NCI-H187 (cell line): ENCODE measurements at regions not wholly inside any gene's neighbourhood (a gene's known extent, or its start where the extent isn't known, plus 50 kb on each side); places are given as distances from the start of the nearest gene placed in this dataset.

Experiments
- DNase-seq, 2 experiments: peaks; one replicate each; lab custom pipeline; 2025; lab: John Stamatoyannopoulos, UW

DNA sequence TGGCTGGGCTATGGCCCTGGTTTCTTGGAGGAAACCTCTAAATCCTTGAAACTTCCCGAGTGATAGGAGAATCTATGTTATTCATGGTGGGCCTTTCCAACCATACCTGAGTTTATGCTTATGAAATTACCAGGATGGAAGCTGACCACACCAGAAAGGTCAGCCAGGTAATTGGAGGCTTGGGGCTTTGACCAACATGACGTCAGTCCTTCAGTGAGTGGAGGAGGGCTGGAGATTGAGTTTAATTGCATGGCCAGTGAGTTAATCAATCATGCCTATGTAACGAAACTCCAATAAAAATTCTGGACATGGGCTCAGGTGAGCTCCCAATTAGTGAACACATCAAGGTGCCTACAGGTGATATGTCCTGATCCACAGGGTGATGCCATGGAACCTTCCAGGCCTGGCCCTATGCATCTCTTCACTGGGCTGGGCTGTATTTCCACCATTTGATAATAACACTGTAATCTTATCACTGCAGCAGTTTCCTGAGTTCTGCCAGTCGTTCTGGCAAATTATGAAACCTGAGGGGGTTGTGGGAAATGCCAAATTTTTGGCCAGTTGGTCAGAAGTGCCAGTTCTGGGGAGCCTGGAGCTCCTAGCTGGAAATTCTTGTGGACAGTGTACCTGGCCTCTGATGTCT lies 106.5 kb downstream of the CDH26 start:
- no peak for DNase-seq

DNA sequence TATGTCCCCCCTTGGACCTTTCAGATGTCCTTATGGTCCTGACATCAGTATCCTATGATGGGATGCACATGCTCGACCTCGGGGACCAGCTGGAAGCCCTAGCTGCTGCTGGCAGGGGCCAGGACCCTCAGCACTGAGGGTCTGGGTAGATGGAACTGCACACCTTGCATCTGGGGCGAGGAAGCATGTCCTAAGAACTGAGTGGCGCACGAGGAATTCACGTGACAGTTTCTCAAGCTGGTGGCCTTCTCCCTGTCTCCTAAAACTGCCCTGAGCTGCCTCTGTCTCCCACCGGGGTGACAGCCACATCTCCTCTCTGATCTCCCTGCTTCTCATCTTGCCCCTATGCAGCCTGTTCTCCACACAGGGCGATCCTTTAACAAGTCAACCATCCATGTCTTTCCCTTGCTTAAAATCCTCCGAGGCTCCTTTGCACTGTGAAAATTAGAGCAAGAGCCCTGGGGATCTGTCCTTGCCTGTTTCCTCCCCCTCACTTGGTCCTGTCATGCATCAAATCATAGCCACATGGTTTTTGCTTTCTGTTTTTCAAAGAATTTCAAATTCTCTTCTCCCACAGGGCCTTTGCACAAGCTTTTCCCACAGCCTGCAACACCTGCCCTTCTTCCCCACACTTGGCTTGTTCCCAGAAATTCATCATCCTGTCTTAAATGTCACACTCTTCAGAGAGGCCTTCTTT lies 107.7 kb downstream of the CDH26 start:
- DNase-seq = no peak

DNA sequence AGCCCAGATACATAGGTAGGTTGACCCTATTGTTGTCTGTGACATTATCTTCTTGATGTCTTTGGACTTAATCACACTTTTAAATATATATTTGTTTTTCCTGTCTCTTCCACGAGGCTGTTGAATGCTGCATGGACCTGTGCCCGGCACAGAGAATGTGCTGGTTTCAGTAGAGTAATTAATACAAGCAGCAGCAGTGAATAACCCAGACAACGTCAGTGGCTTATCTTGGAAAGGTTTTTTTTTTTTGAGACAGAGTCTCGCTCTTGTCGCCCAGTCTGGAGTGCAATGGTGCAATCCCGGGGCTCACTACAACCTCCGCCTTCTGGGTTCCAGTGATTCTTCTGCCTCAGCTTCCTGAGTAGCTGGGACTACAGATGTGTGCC lies 108.2 kb downstream of the CDH26 start:
- no peak for DNase-seq

DNA sequence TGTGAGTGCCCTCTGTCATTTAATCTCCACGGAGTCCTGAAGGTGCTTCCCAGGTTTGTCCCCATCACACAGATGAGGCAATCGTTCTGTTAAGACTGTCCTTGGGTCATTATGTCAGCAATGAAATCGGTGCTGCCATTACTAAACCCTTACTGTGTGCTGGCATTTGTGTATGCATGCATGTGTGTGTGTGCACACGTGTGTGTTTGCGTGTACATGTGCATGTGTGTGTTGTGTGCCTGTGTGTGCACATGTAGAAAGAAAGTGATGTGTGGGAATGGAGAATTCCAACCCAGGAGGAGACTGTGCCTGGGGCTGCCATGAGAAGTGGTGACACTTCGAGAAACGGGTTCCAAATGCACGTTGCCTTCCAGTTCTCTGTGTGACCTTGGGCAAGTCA lies 110.3 kb downstream of the CDH26 start:
- no peak for DNase-seq

DNA sequence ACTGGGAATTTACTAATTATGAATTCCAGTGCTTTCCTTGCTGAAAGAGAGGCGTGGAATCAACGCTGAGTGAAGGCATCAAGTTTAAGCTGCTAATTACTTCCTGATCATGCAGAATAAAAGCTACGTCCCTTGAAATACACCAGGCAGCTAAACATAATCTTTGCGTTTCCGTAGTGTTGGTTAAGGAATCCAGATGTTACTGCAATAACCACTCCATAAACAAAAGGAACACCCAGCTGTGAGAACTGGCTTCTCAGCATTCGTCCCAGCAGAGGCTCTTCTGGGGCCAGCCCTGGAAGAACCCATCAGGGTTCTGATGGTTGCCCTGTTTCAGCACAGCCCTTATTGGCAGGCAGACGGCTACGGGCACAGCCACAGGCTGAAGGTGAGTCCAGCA lies 111.4 kb downstream of the CDH26 start:
- no peak for DNase-seq

DNA sequence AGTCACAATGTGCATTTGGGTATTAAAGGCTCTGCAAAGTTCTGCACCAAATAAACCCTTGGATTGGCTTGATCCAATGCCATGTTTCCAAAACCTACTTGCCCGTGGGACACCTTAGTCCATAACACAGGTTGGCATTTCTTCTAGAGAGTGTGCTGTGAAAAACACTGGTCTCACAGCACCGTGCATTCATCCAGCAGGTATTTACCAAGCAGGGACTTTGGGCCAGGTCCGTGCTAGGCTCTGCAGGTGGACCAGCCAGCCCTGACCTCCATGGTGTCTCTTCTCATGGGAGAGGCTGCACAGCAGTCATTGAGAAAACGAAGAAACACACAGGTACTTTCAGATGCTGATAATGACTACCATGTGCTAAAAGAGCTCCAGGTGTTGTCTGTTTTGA lies 112.6 kb downstream of the CDH26 start:
- DNase-seq = no peak

DNA sequence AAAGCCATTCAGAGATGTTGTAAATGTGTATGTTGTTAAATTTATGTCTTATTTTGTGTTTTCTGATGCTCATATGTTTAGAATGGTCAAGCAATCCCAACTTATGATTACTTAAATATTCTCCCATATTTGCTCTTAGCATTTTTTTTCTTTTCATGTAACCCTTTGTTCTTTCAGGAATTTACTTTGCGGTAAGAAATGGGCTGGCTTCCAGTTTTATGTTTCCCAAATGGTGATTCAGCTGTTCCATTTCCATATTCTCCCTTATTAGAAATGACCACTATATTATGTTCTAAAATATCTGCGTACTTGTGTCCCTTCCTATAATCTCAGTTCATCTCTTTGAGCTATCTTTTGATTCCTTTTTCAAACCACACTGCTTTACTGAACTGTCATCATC lies 113.7 kb downstream of the CDH26 start:
- DNase-seq = no peak

DNA sequence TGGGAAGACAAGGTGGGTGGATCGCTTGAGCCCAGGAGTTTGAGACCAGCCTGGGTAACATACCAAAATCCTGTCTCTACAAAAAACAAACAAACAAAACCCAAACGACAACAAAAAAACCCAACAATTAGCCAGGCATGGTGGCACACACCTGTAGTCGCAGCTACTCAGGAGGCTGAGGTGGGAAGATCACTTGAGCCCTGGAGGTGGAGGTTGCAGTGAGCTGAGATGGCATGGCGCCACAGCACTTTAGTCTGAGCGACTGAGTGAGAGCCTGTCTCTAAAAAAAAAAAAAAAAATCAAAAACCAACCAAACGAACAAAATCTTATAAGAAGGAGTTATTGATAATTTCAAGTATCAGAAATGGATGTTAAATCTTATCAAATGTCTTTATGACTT lies 114.9 kb downstream of the CDH26 start:
- no peak for DNase-seq

DNA sequence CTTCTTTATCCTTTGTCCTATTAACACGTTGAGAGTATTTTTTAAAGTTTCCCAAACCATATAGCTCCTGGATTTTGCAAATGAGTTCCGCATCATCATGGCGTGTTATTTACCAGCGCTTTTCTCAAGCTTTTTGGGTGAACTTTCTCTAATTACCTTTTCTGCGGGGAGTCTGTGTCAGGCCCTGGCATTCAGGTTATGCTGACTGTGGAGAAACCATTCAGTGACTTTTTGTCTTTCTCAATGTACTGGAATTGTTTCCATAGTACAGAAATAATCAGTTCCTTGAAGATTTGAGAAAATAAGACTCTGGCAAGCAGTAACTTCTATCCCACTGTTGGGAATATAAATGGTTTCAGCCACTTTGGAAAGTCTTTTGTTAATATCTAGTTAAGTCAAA lies 115.3 kb downstream of the CDH26 start:
- no peak for DNase-seq

DNA sequence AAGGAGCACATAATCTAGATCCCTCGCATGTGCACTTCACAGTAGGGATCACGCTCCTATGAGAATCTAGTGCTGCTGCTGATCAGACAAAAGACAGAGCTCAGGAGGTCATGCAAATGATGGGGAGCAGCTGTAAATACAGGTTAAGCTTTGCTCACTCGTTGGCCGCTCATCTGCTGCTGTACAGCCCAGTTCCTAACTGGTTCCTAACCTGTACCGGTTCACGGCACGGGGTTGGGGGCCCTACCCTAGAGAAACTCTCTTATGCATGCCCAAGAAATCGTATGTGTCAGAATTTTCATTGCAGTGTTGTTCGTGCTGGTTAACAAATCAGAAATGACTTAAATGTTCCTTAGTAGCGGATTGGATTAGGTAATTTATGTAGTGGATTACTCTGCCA lies 116.1 kb downstream of the CDH26 start:
- DNase-seq = no peak

DNA sequence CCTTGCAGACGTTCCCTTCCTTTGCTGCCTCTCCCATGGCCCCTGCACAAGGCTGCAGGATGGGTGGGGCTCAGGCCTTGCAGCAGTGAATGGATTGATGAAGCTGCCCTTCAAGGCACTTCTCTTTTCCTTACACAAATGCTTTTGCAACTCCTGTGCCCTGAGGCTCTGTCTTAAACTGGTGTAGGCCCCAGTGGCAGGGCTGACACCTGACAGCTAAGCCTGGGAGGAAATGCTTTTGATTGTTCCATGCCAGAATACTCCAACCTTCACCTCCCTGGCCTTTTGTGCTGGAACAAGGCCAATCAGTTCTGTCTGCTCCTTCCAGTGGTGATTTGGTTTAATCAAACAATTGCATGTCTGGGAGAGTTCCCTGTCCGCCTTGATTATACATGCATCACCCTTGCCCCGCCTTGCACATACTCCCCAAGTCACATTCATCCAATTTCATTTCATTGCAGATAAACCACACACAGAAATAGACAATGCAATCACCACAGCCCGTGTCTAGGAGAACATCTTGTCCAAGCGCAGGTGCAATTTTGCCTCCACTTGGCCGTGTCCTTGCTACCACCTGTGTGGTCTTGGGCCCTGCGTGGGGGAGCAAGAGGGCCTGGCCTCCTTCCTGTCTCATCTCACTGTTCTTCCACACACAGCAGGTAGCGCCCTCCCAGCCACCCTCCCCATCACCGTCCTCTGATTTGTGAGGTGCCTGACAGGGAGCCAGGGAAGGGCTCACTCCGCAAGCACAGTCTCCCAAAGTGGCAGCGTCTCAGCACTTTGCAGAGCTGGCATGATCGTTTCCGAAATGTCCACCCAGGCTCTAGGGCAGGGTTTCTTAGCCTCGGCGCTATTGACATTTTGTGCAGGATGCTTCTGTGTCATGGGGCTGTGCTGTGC lies 120.4 kb downstream of the CDH26 start:
- DNase-seq = no peak

DNA sequence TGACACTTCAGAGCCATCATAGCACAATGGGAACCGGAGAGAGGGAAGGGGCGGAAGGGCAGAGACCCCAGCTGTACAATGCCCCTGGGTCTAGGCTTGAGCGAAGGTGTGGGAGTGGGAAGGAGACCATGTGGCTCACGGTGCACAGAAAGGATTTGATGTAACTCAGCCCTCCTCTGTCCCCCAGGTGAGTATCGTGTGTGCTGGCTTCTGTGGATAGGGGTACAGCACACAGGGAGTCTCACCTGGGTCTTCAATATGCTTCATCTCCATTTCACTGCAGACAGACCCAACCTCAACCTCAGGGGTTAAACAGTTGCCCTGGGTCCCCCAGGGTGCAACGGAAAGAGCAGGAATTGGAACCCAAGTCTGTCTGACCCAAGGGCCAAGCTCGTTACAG lies 122.2 kb downstream of the CDH26 start:
- no peak for DNase-seq

DNA sequence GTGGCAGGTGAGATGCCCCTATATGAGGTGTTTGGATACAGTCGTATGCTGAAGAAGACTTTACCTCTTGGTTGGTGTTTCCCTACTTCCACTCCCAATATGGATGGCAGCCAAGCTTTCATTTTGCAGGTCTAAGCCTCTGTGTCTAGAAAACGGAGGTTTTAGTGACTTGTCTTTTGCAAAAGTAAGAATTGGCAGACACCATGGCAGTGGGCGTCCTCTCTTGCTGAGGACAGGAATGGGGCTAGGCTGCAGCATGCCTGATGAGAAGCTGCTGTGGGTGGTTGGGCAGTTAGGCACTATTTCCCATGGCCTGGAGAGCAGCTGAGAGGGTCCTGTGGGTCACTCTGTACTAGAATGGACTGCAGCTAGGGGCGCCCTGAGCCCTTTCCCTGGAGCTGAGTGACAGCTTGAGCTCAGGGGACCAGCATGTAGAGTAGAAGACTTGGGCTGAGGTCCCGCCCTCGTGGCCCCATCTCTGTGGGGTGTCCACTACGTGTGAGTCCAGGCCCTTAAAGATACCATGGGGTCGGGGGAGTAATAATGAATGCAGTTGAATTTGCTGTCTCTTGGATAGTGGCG lies 127.4 kb downstream of the CDH26 start:
- no peak for DNase-seq

DNA sequence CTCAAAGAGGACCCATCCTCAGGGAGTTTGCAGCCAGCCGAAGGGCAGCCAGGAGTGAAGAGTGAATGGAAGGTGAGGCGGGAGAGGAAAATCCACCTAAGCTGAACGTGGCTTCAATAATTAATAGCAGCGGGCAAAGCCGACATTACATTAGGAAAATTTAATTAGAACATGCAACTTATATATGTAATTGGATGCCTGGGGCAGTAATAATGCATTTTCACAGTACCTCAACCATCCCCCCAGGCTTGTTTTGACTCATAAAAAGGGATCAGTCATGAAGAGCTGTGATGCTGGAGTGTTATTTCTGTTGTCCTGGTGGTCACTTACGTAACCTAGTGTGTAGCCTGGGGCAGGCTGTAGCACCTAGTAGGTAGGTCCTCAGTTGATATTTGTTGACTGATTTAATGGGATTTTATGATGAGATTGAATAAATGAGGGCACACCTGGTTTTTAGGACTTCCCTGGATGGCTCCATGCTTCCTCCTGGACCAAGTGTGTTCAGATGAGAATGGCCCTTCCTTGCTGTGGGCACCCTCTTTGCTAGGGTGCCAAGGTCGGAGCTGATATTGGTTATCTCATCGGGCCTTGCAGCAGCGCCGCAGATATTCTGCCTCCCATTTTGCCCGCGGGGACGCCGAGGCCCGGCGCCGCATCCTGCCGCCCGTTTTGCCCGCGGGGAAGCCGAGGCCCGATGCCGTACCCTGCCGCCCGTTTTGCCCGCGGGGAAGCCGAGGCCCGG lies 128.8 kb downstream of the CDH26 start:
- no peak for DNase-seq

DNA sequence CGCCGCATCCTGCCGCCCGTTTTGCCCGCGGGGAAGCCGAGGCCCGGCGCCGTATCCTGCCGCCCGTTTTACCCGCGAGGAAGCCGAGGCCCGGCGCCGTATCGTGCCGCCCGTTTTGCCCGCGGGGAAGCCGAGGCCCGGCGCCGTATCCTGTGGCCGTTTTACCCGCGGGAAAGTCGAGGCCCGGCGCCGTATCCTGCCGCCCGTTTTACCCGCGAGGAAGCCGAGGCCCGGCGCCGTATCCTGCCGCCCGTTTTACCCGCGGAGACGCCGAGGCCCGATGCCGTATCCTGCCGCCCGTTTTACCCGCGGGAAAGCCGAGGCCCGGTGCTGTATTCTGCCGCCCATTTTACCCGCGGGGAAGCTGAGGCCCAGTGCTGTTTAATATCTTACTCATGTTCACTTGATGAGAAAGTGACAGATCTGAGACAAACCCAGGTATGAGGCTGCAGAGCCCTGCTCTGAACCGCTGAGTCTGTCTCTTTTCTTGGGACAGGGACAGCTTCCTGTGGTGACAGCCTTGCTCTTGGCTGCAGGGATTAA lies 129.4 kb downstream of the CDH26 start:
- no peak for DNase-seq

DNA sequence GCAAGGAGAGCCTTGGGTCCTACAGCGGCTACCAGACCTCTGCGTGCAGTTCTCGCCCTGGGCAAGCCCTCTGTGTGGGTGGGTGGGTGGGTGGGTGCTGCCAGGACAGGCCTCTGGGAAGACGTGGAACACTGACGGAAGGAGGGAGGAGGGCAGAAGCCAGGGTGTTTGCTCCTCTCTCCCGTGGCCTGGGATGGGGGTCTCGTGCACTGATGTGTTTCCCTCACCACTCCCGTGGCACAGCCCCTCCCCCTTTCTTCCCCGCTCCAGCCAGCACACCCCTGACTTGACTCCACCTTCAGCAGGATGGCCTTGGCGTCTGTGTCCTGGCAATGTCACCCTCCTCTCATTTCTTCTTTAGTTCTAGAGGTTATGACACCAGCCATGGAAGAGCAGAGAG lies 130.0 kb downstream of the CDH26 start:
- no peak for DNase-seq

DNA sequence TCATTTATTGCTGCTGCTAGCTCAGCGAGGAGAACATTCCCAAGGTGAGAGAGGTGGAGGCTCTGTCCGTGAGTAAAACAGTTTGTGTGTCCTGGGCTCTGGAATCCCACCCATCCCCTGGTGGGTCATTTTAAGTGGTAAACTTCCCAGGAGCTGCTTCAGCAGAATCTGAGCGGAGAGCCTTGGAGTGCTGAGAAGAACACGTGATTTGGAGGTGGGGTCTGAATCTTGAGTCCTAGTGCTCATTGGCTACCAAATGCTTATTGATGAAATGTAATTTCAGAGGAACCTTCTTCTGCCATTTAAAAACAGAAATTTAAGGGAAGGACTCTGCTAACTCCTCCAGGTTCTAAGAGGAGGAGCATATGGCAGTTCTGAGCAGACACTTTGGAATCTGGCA lies 132.4 kb downstream of the CDH26 start:
- no peak for DNase-seq

DNA sequence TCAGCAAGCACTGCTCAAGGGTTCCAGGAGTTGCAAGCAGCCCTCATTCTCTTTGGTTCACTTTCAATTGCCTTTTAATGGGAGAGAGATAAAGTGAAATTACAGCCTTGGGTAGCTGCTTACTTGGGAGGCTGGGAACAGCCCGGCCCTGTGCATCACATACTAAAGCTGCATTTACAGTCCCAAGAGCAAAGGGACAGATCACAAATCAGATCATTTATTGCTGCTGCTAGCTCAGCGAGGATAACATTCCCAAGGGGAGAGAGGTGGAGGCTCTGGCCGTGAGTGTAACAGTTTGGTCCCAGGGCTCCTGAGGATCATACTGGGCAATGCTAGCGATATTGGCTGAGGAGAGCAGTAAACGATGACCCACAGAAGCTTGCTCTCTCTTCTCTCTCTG lies 133.1 kb downstream of the CDH26 start:
- DNase-seq = no peak

DNA sequence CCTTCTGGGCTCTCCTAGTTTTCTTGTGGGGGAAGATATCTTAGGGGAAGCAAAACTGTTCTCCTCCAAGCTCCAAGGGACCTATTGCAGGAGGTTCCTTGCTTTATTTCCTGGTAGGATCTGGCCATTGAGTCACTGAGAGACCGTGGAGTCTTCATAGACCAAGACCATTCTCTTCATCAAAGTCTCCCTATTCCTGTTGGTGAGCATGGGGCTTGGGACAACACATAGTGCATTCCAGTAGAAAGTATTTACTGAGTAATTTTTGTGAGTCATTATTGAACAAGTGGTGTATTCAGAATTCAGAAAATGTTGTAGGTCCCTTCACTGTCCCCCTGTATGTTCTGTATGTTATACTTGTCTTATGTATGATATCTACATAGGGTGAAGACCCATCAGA lies 133.6 kb downstream of the CDH26 start:
- no peak for DNase-seq

DNA sequence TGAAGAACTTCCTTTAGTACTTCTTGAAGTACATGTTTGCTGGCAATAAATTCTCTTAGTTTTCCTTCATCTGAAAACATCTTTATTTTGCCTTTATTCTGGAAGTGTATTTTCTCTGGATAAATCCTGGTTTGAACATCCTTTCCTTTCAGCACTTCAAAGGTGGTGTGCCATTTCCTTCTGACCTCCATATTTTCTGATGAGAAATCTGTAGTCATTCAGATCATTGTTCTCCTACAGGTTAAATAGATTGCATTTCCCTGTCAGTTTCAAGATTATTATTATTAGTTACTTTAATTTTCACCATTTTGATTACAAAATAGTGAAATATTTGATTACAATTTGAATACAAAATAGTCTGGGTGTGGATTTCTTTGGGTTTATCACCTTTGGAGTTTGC lies 134.5 kb downstream of the CDH26 start:
- no peak for DNase-seq

DNA sequence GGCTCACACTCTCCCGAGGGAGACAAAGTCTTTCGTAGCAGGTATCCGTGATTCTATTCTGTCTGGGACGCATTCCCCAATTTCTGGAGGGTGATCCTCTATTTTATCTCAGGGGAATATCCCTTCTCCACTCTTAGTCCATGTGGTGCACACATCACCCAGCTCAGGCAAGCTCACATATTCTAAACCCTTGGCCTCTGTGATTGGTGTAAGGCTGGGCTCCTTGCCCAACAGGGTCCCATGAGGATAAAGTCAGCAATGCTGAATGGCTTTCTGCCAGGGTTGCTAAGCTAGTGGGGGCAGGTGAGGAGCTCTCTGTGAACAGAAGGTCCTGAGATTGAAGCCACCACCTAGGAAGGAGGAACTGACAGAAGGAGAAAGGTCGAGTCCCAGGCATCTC lies 137.2 kb downstream of the CDH26 start:
- peak in 1 of 2 experiments; percentile 8 for DNase-seq

DNA sequence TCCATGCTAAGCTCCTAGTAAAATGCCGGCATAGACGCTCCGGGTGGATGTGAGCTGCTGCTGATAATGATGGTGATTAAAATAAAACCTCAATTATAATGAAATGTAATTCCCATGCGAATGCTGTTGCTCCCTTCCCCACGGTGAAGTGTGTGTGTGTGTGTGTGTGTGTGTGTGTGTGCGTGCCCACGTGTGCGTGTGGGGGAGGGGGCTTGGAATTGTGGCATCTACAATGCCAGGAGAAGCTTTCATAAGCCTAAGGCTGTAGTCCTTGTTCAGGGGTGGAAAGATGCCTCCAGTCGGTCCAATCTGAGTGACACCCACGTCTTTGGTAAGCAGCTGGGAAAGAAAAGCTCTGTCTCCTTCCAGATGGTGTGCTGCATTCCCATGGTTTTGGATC lies 137.9 kb downstream of the CDH26 start:
- DNase-seq = no peak
